H1 (cell line): ENCODE measurements at regions not wholly inside any gene's neighbourhood (a gene's known extent, or its start where the extent isn't known, plus 50 kb on each side); places are given as distances from the start of the nearest gene placed in this dataset.

Experiments used
- CTCF ChIA-PET: fragments of 300-600 bp; sonication (Branson Sonifier 250); formaldehyde crosslinking; loops from one replicate; lab custom pipeline; 2021; ENCODE audit not compliant: partially characterized antibody; lab: Charles Lee
- POLR2A ChIA-PET: fragments of 300-600 bp; sonication (Branson Sonifier 250); formaldehyde crosslinking; loops from one replicate; lab custom pipeline; 2021; ENCODE audit warnings: inconsistent platforms; ENCODE audit not compliant: partially characterized antibody; lab: Charles Lee
- DNase-seq, 2 experiments: peaks; one replicate each; pipeline versions ENCODE4 v3.0.0 to v3.0.0-alpha.2; 2010 to 2022; ENCODE audit warnings: low spot score in 2 of 2, low read depth in 1 of 2, mixed read lengths in 1 of 2
- FAIRE-seq: peaks from 2 replicates; lab custom pipeline; 2011; peaks lifted over from hg19 to GRCh38; lab: Jason Lieb, UNC
- H2AFZ ChIP-seq: 2 replicates; pipeline ENCODE4 v1.8.1; 2012; ENCODE audit warnings: low read length, inconsistent platforms
- H2AK5ac ChIP-seq: 2 replicates; pipeline ENCODE4 v1.6.1; 2013; ENCODE audit warnings: low read depth, low read length
- H2BK120ac ChIP-seq: replicated peaks from 2 replicates; pipeline ENCODE3; 2013; ENCODE audit warnings: low read depth, low read length, inconsistent platforms
- H2BK12ac ChIP-seq: 2 replicates; pipeline ENCODE4 v1.6.1; 2013; ENCODE audit warnings: low read depth, low read length
- H2BK15ac ChIP-seq: 2 replicates; pipeline ENCODE4 v1.6.1; 2013; ENCODE audit warnings: low read length
- H2BK20ac ChIP-seq: 2 replicates; pipeline ENCODE4 v1.6.1; 2013; ENCODE audit warnings: low read length
- H2BK5ac ChIP-seq: 2 replicates; pipeline ENCODE4 v1.6.1; 2013; ENCODE audit warnings: low read depth, low read length
- H3K14ac ChIP-seq: 2 replicates; pipeline ENCODE4 v1.6.1; 2013; ENCODE audit warnings: inconsistent platforms; ENCODE audit not compliant: insufficient read length
- H3K18ac ChIP-seq: 2 replicates; pipeline ENCODE4 v1.6.1; 2013; ENCODE audit warnings: low read length; ENCODE audit errors: extremely low read depth
- H3K23ac ChIP-seq: 2 replicates; pipeline ENCODE4 v1.6.1; 2013; ENCODE audit warnings: inconsistent platforms; ENCODE audit not compliant: insufficient read length
- H3K23me2 ChIP-seq: 2 replicates; pipeline ENCODE4 v1.6.1; 2013; ENCODE audit warnings: low read depth, low read length
- H3K27ac ChIP-seq: 2 replicates; pipeline ENCODE4 v1.6.1; 2011; ENCODE audit warnings: low read depth, low read length, inconsistent platforms
- H3K27me3 ChIP-seq, 4 experiments: replicated peaks in 1 of 4; 1 replicate in 1 of 4; 2 replicates in 3 of 4; pipeline versions ENCODE4 v1.6.1 to v1.8.1; 2011 to 2013; ENCODE audit warnings: low read length in 3 of 4, mild to moderate bottlenecking in 3 of 4, inconsistent platforms in 2 of 4, mixed read lengths in 2 of 4, moderate library complexity in 1 of 4; ENCODE audit not compliant: control insufficient read depth in 3 of 4, insufficient read depth in 3 of 4; ENCODE audit errors: extremely low read depth in 1 of 4
- H3K36me3 ChIP-seq, 4 experiments: 2 replicates each; pipeline versions ENCODE4 v1.6.1 to v1.8.1; 2011 to 2013; ENCODE audit warnings: mild to moderate bottlenecking in 4 of 4, low read length in 3 of 4, moderate library complexity in 2 of 4, control low read depth in 1 of 4, inconsistent platforms in 1 of 4; ENCODE audit not compliant: insufficient read depth in 4 of 4, control insufficient read depth in 2 of 4
- H3K4ac ChIP-seq: replicated peaks from 2 replicates; pipeline ENCODE3; 2013; ENCODE audit warnings: low read length, low read depth, mixed read lengths, inconsistent platforms; ENCODE audit not compliant: insufficient read length
- H3K4me1 ChIP-seq, 4 experiments: replicated peaks in 1 of 4; 1 replicate in 1 of 4; 2 replicates in 3 of 4; pipeline versions ENCODE4 v1.6.1 to v1.8.1; 2011 to 2013; ENCODE audit warnings: low read length in 3 of 4, inconsistent platforms in 2 of 4, mixed read lengths in 1 of 4; ENCODE audit not compliant: insufficient read depth in 4 of 4, control insufficient read depth in 3 of 4
- H3K4me2 ChIP-seq, 2 experiments: 2 replicates each; pipeline versions ENCODE4 v1.6.1 to v1.8.1; 2011 to 2013; ENCODE audit warnings: low read depth in 2 of 2, low read length in 2 of 2, control low read depth in 1 of 2, inconsistent platforms in 1 of 2, mild to moderate bottlenecking in 1 of 2; ENCODE audit not compliant: insufficient read depth in 1 of 2
- H3K4me3 ChIP-seq, 4 experiments: fragments of 200-600, 300-600 bp in 1 of 4; sonication (generic), shearing (Covaris generic), sonication (Bioruptor Twin) in 1 of 4; 2 replicates each; pipeline versions ENCODE4 v1.5.1 to v1.8.1; 2011 to 2016; ENCODE audit warnings: low read length in 4 of 4, low read depth in 3 of 4, control low read depth in 2 of 4, inconsistent platforms in 2 of 4, mild to moderate bottlenecking in 2 of 4, mixed read lengths in 1 of 4, moderate library complexity in 1 of 4; ENCODE audit not compliant: insufficient read depth in 2 of 4; ENCODE audit errors: extremely low read depth in 1 of 4
- H3K56ac ChIP-seq: replicated peaks from 2 replicates; pipeline ENCODE3; 2013; ENCODE audit warnings: low read depth, mild to moderate bottlenecking, mixed read lengths, low read length, inconsistent platforms; ENCODE audit not compliant: insufficient read length
- H3K79me1 ChIP-seq: 2 replicates; pipeline ENCODE4 v1.6.1; 2013; ENCODE audit warnings: low read depth, low read length, control low read depth
- H3K79me2 ChIP-seq, 2 experiments: 2 replicates each; pipeline versions ENCODE4 v1.6.1 to v1.8.1; 2012 to 2013; ENCODE audit warnings: low read length in 2 of 2, mild to moderate bottlenecking in 2 of 2, inconsistent platforms in 1 of 2; ENCODE audit not compliant: insufficient read depth in 2 of 2, control insufficient read depth in 1 of 2
- H3K9ac ChIP-seq, 4 experiments: replicated peaks in 1 of 4; 1 replicate in 1 of 4; 2 replicates in 3 of 4; pipeline versions ENCODE4 v1.6.1 to v1.8.1; 2011 to 2013; ENCODE audit warnings: low read depth in 3 of 4, low read length in 3 of 4, control low read depth in 2 of 4, mild to moderate bottlenecking in 2 of 4, moderate library complexity in 2 of 4, inconsistent platforms in 1 of 4; ENCODE audit errors: extremely low read depth in 1 of 4
- H3K9me3 ChIP-seq, 2 experiments: 2 replicates each; pipeline versions ENCODE4 v1.6.1 to v1.8.1; 2012 to 2013; ENCODE audit warnings: mild to moderate bottlenecking in 2 of 2, moderate library complexity in 2 of 2, control low read depth in 1 of 2, inconsistent platforms in 1 of 2, low read depth in 1 of 2, low read length in 1 of 2, mixed read lengths in 1 of 2; ENCODE audit not compliant: insufficient read depth in 2 of 2
- H4K20me1 ChIP-seq, 2 experiments: replicated peaks in 1 of 2; 2 replicates each; pipeline versions ENCODE3 to v1.8.1; 2011 to 2013; ENCODE audit warnings: inconsistent platforms in 2 of 2, low read length in 2 of 2, mild to moderate bottlenecking in 1 of 2; ENCODE audit not compliant: insufficient read depth in 2 of 2, control insufficient read depth in 1 of 2
- H4K5ac ChIP-seq: 2 replicates; pipeline ENCODE4 v1.6.1; 2013; ENCODE audit warnings: low read length, low read depth, mixed read lengths, inconsistent platforms; ENCODE audit not compliant: insufficient read length
- H4K8ac ChIP-seq: 2 replicates; pipeline ENCODE4 v1.8.0; 2013; ENCODE audit warnings: mild to moderate bottlenecking, moderate library complexity, low read length, inconsistent platforms; ENCODE audit not compliant: insufficient read depth; ENCODE audit errors: extremely low read depth
- H4K91ac ChIP-seq: replicated peaks from 2 replicates; pipeline ENCODE3; 2013; ENCODE audit warnings: low read length, mixed read lengths, inconsistent platforms; ENCODE audit not compliant: insufficient read length
- ATF3 ChIP-seq: IDR thresholded peaks from 2 replicates; pipeline ENCODE4 v1.6.1; 2011; ENCODE audit warnings: low read depth, mild to moderate bottlenecking, low read length; ENCODE audit not compliant: insufficient read depth
- CBX5 ChIP-seq: fragments of 300-800, 300-1000 bp; sonication (generic); IDR thresholded peaks from 2 replicates; pipeline ENCODE4 v1.7.1; 2016; ENCODE audit warnings: antibody characterized with exemption, low read length, low read depth
- CTBP2 ChIP-seq: IDR thresholded peaks from 2 replicates; pipeline ENCODE4 v1.7.0; 2011; ENCODE audit warnings: borderline replicate concordance, mild to moderate bottlenecking, moderate library complexity, mixed read lengths, low read length; ENCODE audit not compliant: insufficient read depth, insufficient read length
- KDM4A ChIP-seq: IDR thresholded peaks from one replicate; pipeline ENCODE4 v1.7.1; 2012; ENCODE audit warnings: low read depth, mild to moderate bottlenecking, moderate library complexity, low read length, inconsistent platforms; ENCODE audit not compliant: severe bottlenecking
- POLR2A ChIP-seq, 2 experiments: IDR thresholded peaks; 1 replicate in 1 of 2; 2 replicates in 1 of 2; pipeline ENCODE4 v1.6.1; 2011; ENCODE audit warnings: low read depth in 2 of 2, low read length in 2 of 2, mild to moderate bottlenecking in 2 of 2; ENCODE audit errors: control extremely low read depth in 1 of 2
- TAF7 ChIP-seq: optimal IDR thresholded peaks from 2 replicates; pipeline ENCODE3; 2011; ENCODE audit warnings: low read depth, mild to moderate bottlenecking, inconsistent platforms, low read length, moderate library complexity, borderline replicate concordance
- TEAD4 ChIP-seq: IDR thresholded peaks from 2 replicates; pipeline ENCODE4 v1.6.1; 2012; ENCODE audit warnings: low read depth, low read length, inconsistent platforms, mixed read lengths
- WGBS, 2 experiments: shearing (Covaris generic) in 1 of 2; methylation state at CpG; one replicate each; pipeline versions ENCODE4 v1.1.6 to v1.1.7; 2013 to 2015; ENCODE audit warnings: low lambda C conversion rate in 2 of 2, mixed read lengths in 2 of 2, inconsistent platforms in 1 of 2, low coverage in 1 of 2, missing lambda C conversion rate in 1 of 2; ENCODE audit not compliant: insufficient replicate concordance in 2 of 2, insufficient coverage in 1 of 2, insufficient read length in 1 of 2; ENCODE audit errors: extremely low coverage in 1 of 2, missing lambda C conversion rate in 1 of 2; 5-methylcytosine and 5-hydroxymethylcytosine counted together

- FAIRE-seq = no peak
These were observed 597.8 kb downstream of the ETNK1 start for GRCh38 chr12:23222801-23223200.

More at GRCh38 chr12:23222801-23223200, 597.8 kb downstream of the ETNK1 start:
- Histone ChIP-seq H4K5ac (no peak overlapping the region), H3K23me2 (no peaks in the 10 kb centered on the region; the same call in 1 of the 2 replicates), H3K23ac (no peak overlapping the region), H3K9ac (no peak overlapping the region), H3K79me1 (no peaks in the 10 kb centered on the region), H2AFZ (no peak overlapping the region), H3K14ac (no peak overlapping the region), H3K27ac (no peak overlapping the region), H3K56ac (no peak overlapping the region), H3K36me3 (no peaks in the 10 kb centered on the region), H2BK20ac (no peak overlapping the region), H3K4ac (no peak overlapping the region), H3K79me2 (no peaks in the 10 kb centered on the region), H3K18ac (no peak overlapping the region), H4K20me1 (no peaks in the 10 kb centered on the region), H2BK5ac (no peak overlapping the region), H2BK15ac (no peak overlapping the region), H4K8ac (no peak overlapping the region), H3K4me2 (no peak overlapping the region), H3K9me3 (no peaks in the 10 kb centered on the region), H4K91ac (no peak overlapping the region), H2AK5ac (no peak overlapping the region), H2BK12ac (no peak overlapping the region), H3K27me3 (no peaks in the 10 kb centered on the region), H3K4me1 (no peaks in the 10 kb centered on the region), H3K4me3 (no peak overlapping the region), H2BK120ac (no peak overlapping the region)
- WGBS, 2 experiments = 93% methylated on average over 3 of the region's 3 CpGs; no CpG with 5 or more reads in 1 of the 2 experiments
- DNase-seq = no peak
- ChIA-PET POLR2A (no interaction called here), CTCF (interaction anchor here (0.9 to 4.0 kb wide), 4 partner anchors 11 to 153 kb away, joined by 3 to 72 read pairs (median 4); no protein-coding TSS in a partner anchor)
- TF ChIP-seq CTBP2 = no peak
- TF ChIP-seq ATF3 = no peak
- TF ChIP-seq TAF7 = no peak
- TF ChIP-seq TEAD4 = no peak
- no peak for TF ChIP-seq KDM4A
- no peak for TF ChIP-seq POLR2A (IDR thresholded peaks at IDR 0.05; ENCODE audit: control extremely low read depth in 1 of 2, low read depth in 2 of 2, low read length in 2 of 2)
- no peak for TF ChIP-seq CBX5
